ENCODE measurements at regions not wholly inside any gene's neighbourhood (a gene's known extent, or its start where the extent isn't known, plus 50 kb on each side); places are given as distances from the start of the nearest gene placed in this dataset.
"Not testable (repeated sequence)": the region's sequence is repeated elsewhere in the genome, so short reads cannot be mapped to it uniquely, and the experiment has no call there.

- DNase-seq (ENCODE audit: low spot score), result no peak
- WGBS, result 65% methylated on average over 3 of the region's 3 CpGs
- TF ChIP-seq EGR1 (IDR thresholded peaks at IDR 0.05; ENCODE audit: low read depth in 2 of 2), result no peak
- no peak for TF ChIP-seq NR2F2 (IDR thresholded peaks at IDR 0.05)
- no peak for TF ChIP-seq GABPA (IDR thresholded peaks at IDR 0.05 in 1 of 2, conservative IDR thresholded peaks at IDR 0.05 in 1 of 2)
- no peak for TF ChIP-seq ATF3 (IDR thresholded peaks at IDR 0.05)
- no peak for TF ChIP-seq YY1 (IDR thresholded peaks at IDR 0.05)
- TF ChIP-seq CTCF (IDR thresholded peaks at IDR 0.05; ENCODE audit: low read depth, low read length, missing input control), result no peak
- no peak for TF ChIP-seq FOXA1 (IDR thresholded peaks at IDR 0.05)
- no peak overlapping the region for H3K27ac ChIP-seq (ENCODE audit: low read depth in 1 of 2, low read length in 2 of 2)
- no peak overlapping the region for H3K9ac ChIP-seq (ENCODE audit: low read depth in 1 of 2, low read length in 2 of 2)
- no peaks in the 10 kb centered on the region for H3K36me3 ChIP-seq (ENCODE audit: control insufficient read depth in 4 of 4, insufficient read depth in 3 of 4, low read depth in 1 of 4, low read length in 3 of 4)
- H3K4me3 ChIP-seq (ENCODE audit: low read depth in 1 of 3, low read length in 3 of 3), result no peak overlapping the region
- H3K4me1 ChIP-seq (ENCODE audit: control insufficient read depth in 4 of 4, insufficient read depth in 4 of 4, low read length in 3 of 4), result no peaks in the 10 kb centered on the region
- no peaks in the 10 kb centered on the region for H3K9me3 ChIP-seq (ENCODE audit: control insufficient read depth in 4 of 4, low read length in 3 of 4)
- no peaks in the 10 kb centered on the region for H3K27me3 ChIP-seq (ENCODE audit: control insufficient read depth in 4 of 4, insufficient read depth in 4 of 4, low read length in 3 of 4)
Observed at GRCh38 chrX:122219735-122220134, 964.3 kb upstream of the GRIA3 start.

GRCh38 chrX:122220644-122221373, 963.3 kb upstream of the GRIA3 start:
- DNase-seq (ENCODE audit: low spot score), result no peak
- H3K27ac ChIP-seq (ENCODE audit: low read depth in 1 of 2, low read length in 2 of 2), result no peak overlapping the region
- H3K4me3 ChIP-seq (ENCODE audit: low read depth in 1 of 3, low read length in 3 of 3), result no peak overlapping the region
- H3K4me1 ChIP-seq (ENCODE audit: control insufficient read depth in 4 of 4, insufficient read depth in 4 of 4, low read length in 3 of 4), result no peaks in the 10 kb centered on the region
- H3K36me3 ChIP-seq (ENCODE audit: control insufficient read depth in 4 of 4, insufficient read depth in 3 of 4, low read depth in 1 of 4, low read length in 3 of 4), result no peaks in the 10 kb centered on the region
- H3K9me3 ChIP-seq (ENCODE audit: control insufficient read depth in 4 of 4, low read length in 3 of 4), result no peaks in the 10 kb centered on the region
- no peak for TF ChIP-seq YY1 (IDR thresholded peaks at IDR 0.05)
- TF ChIP-seq FOXA1 (IDR thresholded peaks at IDR 0.05), result no peak
- no peak for TF ChIP-seq NR2F2 (IDR thresholded peaks at IDR 0.05)
- TF ChIP-seq ATF3 (IDR thresholded peaks at IDR 0.05), result no peak
- TF ChIP-seq REST (IDR thresholded peaks at IDR 0.05), result no peak
- TF ChIP-seq RAD21 (IDR thresholded peaks at IDR 0.05), result no peak
- TF ChIP-seq EGR1 (IDR thresholded peaks at IDR 0.05; ENCODE audit: low read depth in 2 of 2), result no peak
- no peak for TF ChIP-seq GABPA (IDR thresholded peaks at IDR 0.05 in 1 of 2, conservative IDR thresholded peaks at IDR 0.05 in 1 of 2)
- TF ChIP-seq HNF4G (IDR thresholded peaks at IDR 0.05), result no peak
- TF ChIP-seq MAX (IDR thresholded peaks at IDR 0.05), result no peak
- no peak for TF ChIP-seq TAF1 (conservative IDR thresholded peaks at IDR 0.05)
- no peak for TF ChIP-seq CTCF (IDR thresholded peaks at IDR 0.05; ENCODE audit: low read depth, low read length, missing input control)
- 43% methylated on average over 3 of the region's 3 CpGs for WGBS
- no peaks in the 10 kb centered on the region for H3K27me3 ChIP-seq (ENCODE audit: control insufficient read depth in 4 of 4, insufficient read depth in 4 of 4, low read length in 3 of 4)
- H3K9ac ChIP-seq (ENCODE audit: low read depth in 1 of 2, low read length in 2 of 2), result no peak overlapping the region

- H3K27me3 ChIP-seq (ENCODE audit: control insufficient read depth in 4 of 4, insufficient read depth in 4 of 4, low read length in 3 of 4); H3K4me3 ChIP-seq (ENCODE audit: low read depth in 1 of 3, low read length in 3 of 3); H3K9ac ChIP-seq (ENCODE audit: low read depth in 1 of 2, low read length in 2 of 2); H3K36me3 ChIP-seq (ENCODE audit: control insufficient read depth in 4 of 4, insufficient read depth in 3 of 4, low read depth in 1 of 4, low read length in 3 of 4); H3K4me1 ChIP-seq (ENCODE audit: control insufficient read depth in 4 of 4, insufficient read depth in 4 of 4, low read length in 3 of 4); H3K9me3 ChIP-seq (ENCODE audit: control insufficient read depth in 4 of 4, low read length in 3 of 4); H3K27ac ChIP-seq (ENCODE audit: low read depth in 1 of 2, low read length in 2 of 2); DNase-seq (ENCODE audit: low spot score): not testable (repeated sequence)
- 17% methylated on average over 4 of the region's 4 CpGs for WGBS
Observed at GRCh38 chrX:122221810-122222209, 962.3 kb upstream of the GRIA3 start.

- not testable (repeated sequence) for H3K27ac ChIP-seq (ENCODE audit: low read depth in 1 of 2, low read length in 2 of 2); H3K9ac ChIP-seq (ENCODE audit: low read depth in 1 of 2, low read length in 2 of 2); DNase-seq (ENCODE audit: low spot score); H3K36me3 ChIP-seq (ENCODE audit: control insufficient read depth in 4 of 4, insufficient read depth in 3 of 4, low read depth in 1 of 4, low read length in 3 of 4); H3K27me3 ChIP-seq (ENCODE audit: control insufficient read depth in 4 of 4, insufficient read depth in 4 of 4, low read length in 3 of 4); H3K4me1 ChIP-seq (ENCODE audit: control insufficient read depth in 4 of 4, insufficient read depth in 4 of 4, low read length in 3 of 4); H3K9me3 ChIP-seq (ENCODE audit: control insufficient read depth in 4 of 4, low read length in 3 of 4); H3K4me3 ChIP-seq (ENCODE audit: low read depth in 1 of 3, low read length in 3 of 3)
- WGBS, result 45% methylated on average over 6 of the region's 9 CpGs
Observed at GRCh38 chrX:122224137-122224536, 959.9 kb upstream of the GRIA3 start.
